DOHH2 (cell line): ENCODE measurements at regions not wholly inside any gene's neighbourhood (a gene's known extent, or its start where the extent isn't known, plus 50 kb on each side); places are given as distances from the start of the nearest gene placed in this dataset.

Source experiments
- H3F3A ChIP-seq: fragments of 200-600 bp; sonication (generic), shearing (Covaris generic); 2 replicates; pipeline ENCODE4 v1.6.0; 2016; ENCODE audit warnings: antibody characterized with exemption, mild to moderate bottlenecking; ENCODE audit not compliant: control insufficient read depth, insufficient read depth
- H3K27ac ChIP-seq: fragments of 200-600 bp; sonication (generic); 2 replicates; pipeline ENCODE4 v1.5.1; 2014; ENCODE audit warnings: low read depth, mild to moderate bottlenecking, low read length, moderate library complexity
- H3K27me3 ChIP-seq: fragments of 200-600 bp; sonication (generic); 2 replicates; pipeline ENCODE4 v1.6.1; 2014; ENCODE audit warnings: mild to moderate bottlenecking, low read length, mixed read lengths; ENCODE audit not compliant: control insufficient read depth
- H3K36me3 ChIP-seq: fragments of 200-600 bp; sonication (generic); 2 replicates; pipeline ENCODE4 v1.6.1; 2014; ENCODE audit warnings: mild to moderate bottlenecking, low read length, moderate library complexity, mixed read lengths; ENCODE audit not compliant: control insufficient read depth
- H3K4me1 ChIP-seq: fragments of 200-600 bp; sonication (generic); 2 replicates; pipeline ENCODE4 v1.6.1; 2014; ENCODE audit warnings: mild to moderate bottlenecking, low read length, mixed read lengths; ENCODE audit not compliant: control insufficient read depth
- H3K4me2 ChIP-seq: fragments of 200-600 bp; sonication (generic); 2 replicates; pipeline ENCODE4 v1.6.0; 2014; ENCODE audit warnings: mild to moderate bottlenecking, low read length, moderate library complexity
- H3K4me3 ChIP-seq: fragments of 200-600 bp; sonication (generic); 2 replicates; pipeline ENCODE4 v1.5.1; 2014; ENCODE audit warnings: mild to moderate bottlenecking, low read length, mixed read lengths
- H3K79me2 ChIP-seq: fragments of 200-600 bp; sonication (generic); 2 replicates; pipeline ENCODE4 v1.6.1; 2014; ENCODE audit warnings: mild to moderate bottlenecking, low read length, mixed read lengths; ENCODE audit not compliant: control insufficient read depth
- H3K9me2 ChIP-seq: fragments of 200-600 bp; sonication (generic); replicated peaks from 2 replicates; pipeline ENCODE4 v1.6.1; 2014; ENCODE audit warnings: mild to moderate bottlenecking, low read length, mixed read lengths; ENCODE audit not compliant: control insufficient read depth
- H3K9me3 ChIP-seq: fragments of 200-600 bp; sonication (generic); 2 replicates; pipeline ENCODE4 v1.6.1; 2014; ENCODE audit warnings: antibody characterized with exemption, low read length, mixed read lengths; ENCODE audit not compliant: control insufficient read depth, insufficient read depth
- H4K20me1 ChIP-seq: fragments of 200-600 bp; sonication (generic); 2 replicates; pipeline ENCODE4 v1.6.0; 2014; ENCODE audit warnings: low read depth, mild to moderate bottlenecking, antibody characterized with exemption, low read length, moderate library complexity; ENCODE audit not compliant: control insufficient read depth, insufficient read depth
- CTCF ChIP-seq: fragments of 200-600 bp; sonication (generic); IDR thresholded peaks from one replicate; pipeline ENCODE4 v1.5.1; 2014; ENCODE audit warnings: antibody characterized with exemption, mild to moderate bottlenecking, low read depth, low read length; ENCODE audit not compliant: poor library complexity, severe bottlenecking
- EZH2phosphoT487 ChIP-seq: fragments of 200-600 bp; sonication (generic); IDR thresholded peaks from 2 replicates; pipeline ENCODE4 v1.6.1; 2017; ENCODE audit warnings: borderline replicate concordance, mild to moderate bottlenecking, antibody characterized with exemption, low read length, moderate library complexity, mixed read lengths

- no peaks in the 10 kb centered on the region for H3K79me2 ChIP-seq
- no peaks in the 10 kb centered on the region for H3K4me1 ChIP-seq
- H4K20me1 ChIP-seq = no peaks in the 10 kb centered on the region
- no peak overlapping the region for H3K4me3 ChIP-seq
- no peak overlapping the region for H3K27ac ChIP-seq
- H3F3A ChIP-seq = no peaks in the 10 kb centered on the region
- no peak for TF ChIP-seq EZH2phosphoT487
- no peak for TF ChIP-seq CTCF
- no peaks in the 10 kb centered on the region for H3K9me2 ChIP-seq
- H3K4me2 ChIP-seq = no peak overlapping the region
- no peaks in the 10 kb centered on the region for H3K36me3 ChIP-seq
- peaks cover 8% of the 10 kb centered on the region for H3K27me3 ChIP-seq
- H3K9me3 ChIP-seq = no peaks in the 10 kb centered on the region
Observed at GRCh38 chr2:58521803-58522554, 280.9 kb upstream of the FANCL start.

- Histone ChIP-seq H3K27ac (no peak overlapping the region), H3F3A (no peaks in the 10 kb centered on the region), H3K27me3 (peaks cover 8% of the 10 kb centered on the region), H3K9me3 (no peaks in the 10 kb centered on the region), H4K20me1 (no peaks in the 10 kb centered on the region), H3K4me2 (no peak overlapping the region), H3K79me2 (no peaks in the 10 kb centered on the region), H3K4me1 (no peaks in the 10 kb centered on the region), H3K36me3 (no peaks in the 10 kb centered on the region), H3K9me2 (no peaks in the 10 kb centered on the region), H3K4me3 (no peak overlapping the region)
- TF ChIP-seq CTCF (no peak), EZH2phosphoT487 (no peak)
Observed at GRCh38 chr2:58520903-58521302, 279.8 kb upstream of the FANCL start.

DNA sequence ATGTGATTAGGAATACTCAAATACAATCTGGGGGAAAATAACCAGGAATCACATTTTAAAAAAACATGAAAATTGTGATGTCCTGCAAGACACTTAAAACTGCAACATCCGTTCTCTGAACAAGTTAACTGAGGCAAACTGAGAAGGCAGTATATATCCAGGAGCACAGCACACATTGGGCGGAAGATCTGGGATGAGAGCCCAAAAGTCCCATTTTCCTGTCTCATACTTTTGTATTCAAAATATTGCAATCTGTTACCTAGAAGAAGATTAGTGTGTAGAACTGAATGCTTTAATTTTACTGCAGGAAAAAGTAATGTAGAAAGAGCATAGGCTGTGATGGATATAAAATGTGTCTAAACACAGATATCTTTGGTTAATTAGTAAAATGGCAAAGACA is 276.8 kb upstream of the FANCL start:
- Histone ChIP-seq H4K20me1 (no peaks in the 10 kb centered on the region), H3K9me2 (no peaks in the 10 kb centered on the region), H3K4me3 (no peak overlapping the region), H3F3A (no peaks in the 10 kb centered on the region), H3K27ac (no peak overlapping the region), H3K79me2 (no peaks in the 10 kb centered on the region), H3K36me3 (no peaks in the 10 kb centered on the region), H3K4me2 (no peak overlapping the region), H3K4me1 (no peaks in the 10 kb centered on the region), H3K27me3 (peaks cover 8% of the 10 kb centered on the region), H3K9me3 (no peaks in the 10 kb centered on the region)
- TF ChIP-seq EZH2phosphoT487 (no peak), CTCF (no peak)
